ENCODE measurements at regions not wholly inside any gene's neighbourhood (a gene's known extent, or its start where the extent isn't known, plus 50 kb on each side); places are given as distances from the start of the nearest gene placed in this dataset.

- TF ChIP-seq REST (IDR thresholded peaks at IDR 0.05; ENCODE audit: insufficient read depth in 1 of 2, low read depth in 2 of 2, low read length in 2 of 2) (no peak), SIN3A (IDR thresholded peaks at IDR 0.05; ENCODE audit: borderline replicate concordance, insufficient read depth, low read length) (no peak), POLR2AphosphoS5 (IDR thresholded peaks at IDR 0.05; ENCODE audit: low read depth, low read length) (no peak), TAF1 (IDR thresholded peaks at IDR 0.05; ENCODE audit: borderline replicate concordance, insufficient read depth, low read length) (no peak), FOXP2 (optimal IDR thresholded peaks at IDR 0.05; ENCODE audit: borderline replicate concordance, extremely low read depth, extremely low read length, insufficient read depth) (no peak)
Measured at GRCh38 chr10:78588194-78588811, 480.5 kb upstream of the ZMIZ1 start.

GRCh38 chr10:78589687-78590086 lies 479.1 kb upstream of the ZMIZ1 start:
- TF ChIP-seq POLR2AphosphoS5 (IDR thresholded peaks at IDR 0.05; ENCODE audit: low read depth, low read length) (no peak), REST (IDR thresholded peaks at IDR 0.05; ENCODE audit: insufficient read depth in 1 of 2, low read depth in 2 of 2, low read length in 2 of 2) (no peak), TAF1 (IDR thresholded peaks at IDR 0.05; ENCODE audit: borderline replicate concordance, insufficient read depth, low read length) (no peak), SIN3A (IDR thresholded peaks at IDR 0.05; ENCODE audit: borderline replicate concordance, insufficient read depth, low read length) (no peak), FOXP2 (optimal IDR thresholded peaks at IDR 0.05; ENCODE audit: borderline replicate concordance, extremely low read depth, extremely low read length, insufficient read depth) (no peak)

- TF ChIP-seq POLR2AphosphoS5 (IDR thresholded peaks at IDR 0.05; ENCODE audit: low read depth, low read length) (no peak), SIN3A (IDR thresholded peaks at IDR 0.05; ENCODE audit: borderline replicate concordance, insufficient read depth, low read length) (no peak), REST (IDR thresholded peaks at IDR 0.05; ENCODE audit: insufficient read depth in 1 of 2, low read depth in 2 of 2, low read length in 2 of 2) (no peak), FOXP2 (optimal IDR thresholded peaks at IDR 0.05; ENCODE audit: borderline replicate concordance, extremely low read depth, extremely low read length, insufficient read depth) (no peak), TAF1 (IDR thresholded peaks at IDR 0.05; ENCODE audit: borderline replicate concordance, insufficient read depth, low read length) (no peak)
Measured at GRCh38 chr10:78591066-78591465, 477.7 kb upstream of the ZMIZ1 start.

GRCh38 chr10:78594559-78595268 lies 474.1 kb upstream of the ZMIZ1 start:
- TF ChIP-seq TAF1 (IDR thresholded peaks at IDR 0.05; ENCODE audit: borderline replicate concordance, insufficient read depth, low read length) = no peak
- no peak for TF ChIP-seq POLR2AphosphoS5 (IDR thresholded peaks at IDR 0.05; ENCODE audit: low read depth, low read length)
- TF ChIP-seq REST (IDR thresholded peaks at IDR 0.05; ENCODE audit: insufficient read depth in 1 of 2, low read depth in 2 of 2, low read length in 2 of 2) = no peak
- no peak for TF ChIP-seq FOXP2 (optimal IDR thresholded peaks at IDR 0.05; ENCODE audit: borderline replicate concordance, extremely low read depth, extremely low read length, insufficient read depth)
- no peak for TF ChIP-seq SIN3A (IDR thresholded peaks at IDR 0.05; ENCODE audit: borderline replicate concordance, insufficient read depth, low read length)
